ENCODE measurements at regions not wholly inside any gene's neighbourhood (a gene's known extent, or its start where the extent isn't known, plus 50 kb on each side); places are given as distances from the start of the nearest gene placed in this dataset.

DNA sequence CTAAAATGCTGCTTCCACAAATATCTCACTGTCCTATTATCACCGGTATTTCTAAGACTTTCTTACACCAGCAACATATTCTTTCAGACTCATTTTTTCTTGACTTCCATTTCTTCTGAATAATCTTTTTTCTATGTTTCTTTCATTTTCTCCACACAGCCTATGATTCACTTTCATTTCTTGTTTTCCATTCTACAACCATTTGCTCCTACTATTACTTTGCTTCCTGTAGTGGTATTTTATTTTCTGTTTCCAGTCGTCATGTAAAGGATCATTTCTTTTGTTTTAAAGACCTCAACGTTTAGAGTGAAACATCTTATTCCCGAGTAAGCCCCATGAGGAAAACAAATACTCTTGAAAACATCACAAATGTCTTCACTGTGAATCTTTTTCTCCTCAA, 182.2 kb upstream of the MDGA2 start:
- H3K4me3 ChIP-seq (replicated peaks in 1 of 2; ENCODE audit: low read depth in 1 of 2, low read length in 2 of 2): no peak overlapping the region
- POLR2A ChIA-PET: no interaction called here
- CTCF ChIA-PET: no interaction called here
- H3K79me2 ChIP-seq (ENCODE audit: insufficient read depth, low read length): no peaks in the 10 kb centered on the region
- H4K20me1 ChIP-seq (ENCODE audit: insufficient read depth): no peaks in the 10 kb centered on the region
- RAD21 ChIA-PET (ENCODE audit: low non-redundant PET in 1 of 2, low total read pairs in 2 of 2, uncharacterized antibody in 2 of 2, unreplicated experiment in 2 of 2): no interaction called here
- H3K9me2 ChIP-seq (ENCODE audit: insufficient read depth): no peaks in the 10 kb centered on the region
- BruUV-seq (replicated peaks): no TSS peak
- TF ChIP-seq RAD21 (IDR thresholded peaks at IDR 0.05; ENCODE audit: low read depth) (no peak), EGR1 (IDR thresholded peaks at IDR 0.05; ENCODE audit: low read depth) (no peak), YY1 (IDR thresholded peaks at IDR 0.05; ENCODE audit: extremely low read depth, insufficient replicate concordance, low read depth, low read length) (no peak), SIN3A (IDR thresholded peaks at IDR 0.05; ENCODE audit: low read depth) (no peak), SP1 (IDR thresholded peaks at IDR 0.05; ENCODE audit: low read depth) (no peak)
- TF ChIP-seq, protein P1, sequence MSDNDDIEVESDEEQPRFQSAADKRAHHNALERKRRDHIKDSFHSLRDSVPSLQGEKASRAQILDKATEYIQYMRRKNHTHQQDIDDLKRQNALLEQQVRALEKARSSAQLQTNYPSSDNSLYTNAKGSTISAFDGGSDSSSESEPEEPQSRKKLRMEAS (IDR thresholded peaks at IDR 0.05): no peak
- TF ChIP-seq, protein P2, sequence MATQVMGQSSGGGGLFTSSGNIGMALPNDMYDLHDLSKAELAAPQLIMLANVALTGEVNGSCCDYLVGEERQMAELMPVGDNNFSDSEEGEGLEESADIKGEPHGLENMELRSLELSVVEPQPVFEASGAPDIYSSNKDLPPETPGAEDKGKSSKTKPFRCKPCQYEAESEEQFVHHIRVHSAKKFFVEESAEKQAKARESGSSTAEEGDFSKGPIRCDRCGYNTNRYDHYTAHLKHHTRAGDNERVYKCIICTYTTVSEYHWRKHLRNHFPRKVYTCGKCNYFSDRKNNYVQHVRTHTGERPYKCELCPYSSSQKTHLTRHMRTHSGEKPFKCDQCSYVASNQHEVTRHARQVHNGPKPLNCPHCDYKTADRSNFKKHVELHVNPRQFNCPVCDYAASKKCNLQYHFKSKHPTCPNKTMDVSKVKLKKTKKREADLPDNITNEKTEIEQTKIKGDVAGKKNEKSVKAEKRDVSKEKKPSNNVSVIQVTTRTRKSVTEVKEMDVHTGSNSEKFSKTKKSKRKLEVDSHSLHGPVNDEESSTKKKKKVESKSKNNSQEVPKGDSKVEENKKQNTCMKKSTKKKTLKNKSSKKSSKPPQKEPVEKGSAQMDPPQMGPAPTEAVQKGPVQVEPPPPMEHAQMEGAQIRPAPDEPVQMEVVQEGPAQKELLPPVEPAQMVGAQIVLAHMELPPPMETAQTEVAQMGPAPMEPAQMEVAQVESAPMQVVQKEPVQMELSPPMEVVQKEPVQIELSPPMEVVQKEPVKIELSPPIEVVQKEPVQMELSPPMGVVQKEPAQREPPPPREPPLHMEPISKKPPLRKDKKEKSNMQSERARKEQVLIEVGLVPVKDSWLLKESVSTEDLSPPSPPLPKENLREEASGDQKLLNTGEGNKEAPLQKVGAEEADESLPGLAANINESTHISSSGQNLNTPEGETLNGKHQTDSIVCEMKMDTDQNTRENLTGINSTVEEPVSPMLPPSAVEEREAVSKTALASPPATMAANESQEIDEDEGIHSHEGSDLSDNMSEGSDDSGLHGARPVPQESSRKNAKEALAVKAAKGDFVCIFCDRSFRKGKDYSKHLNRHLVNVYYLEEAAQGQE (IDR thresholded peaks at IDR 0.05; ENCODE audit: low read depth): no peak
- intact Hi-C loops (cut with micrococcal nuclease): no loop called here
- no peaks in the 10 kb centered on the region for H3K4me1 ChIP-seq (ENCODE audit: control insufficient read depth in 1 of 2, insufficient read depth in 2 of 2, low read length in 2 of 2)
- H3K27ac ChIP-seq (ENCODE audit: low read depth, low read length): no peak overlapping the region
- H2AFZ ChIP-seq (ENCODE audit: low read depth, low read length, poor library complexity, severe bottlenecking): no peak overlapping the region
- DNase-seq (ENCODE audit: low read depth, low spot score) (no peak), ATAC-seq (no peak)
- no peaks in the 10 kb centered on the region for H3K36me3 ChIP-seq (ENCODE audit: control insufficient read depth in 1 of 2, insufficient read depth in 2 of 2, low read length in 2 of 2)
- H3K27me3 ChIP-seq (ENCODE audit: insufficient read depth, low read length): no peaks in the 10 kb centered on the region
- H3K9ac ChIP-seq (ENCODE audit: low read length): no peak overlapping the region
- no peaks in the 10 kb centered on the region for H3K9me3 ChIP-seq (ENCODE audit: control insufficient read depth in 1 of 2, insufficient read depth in 1 of 2, low read depth in 1 of 2, low read length in 2 of 2)
- no peak overlapping the region for H3K4me2 ChIP-seq (ENCODE audit: low read length)

DNA sequence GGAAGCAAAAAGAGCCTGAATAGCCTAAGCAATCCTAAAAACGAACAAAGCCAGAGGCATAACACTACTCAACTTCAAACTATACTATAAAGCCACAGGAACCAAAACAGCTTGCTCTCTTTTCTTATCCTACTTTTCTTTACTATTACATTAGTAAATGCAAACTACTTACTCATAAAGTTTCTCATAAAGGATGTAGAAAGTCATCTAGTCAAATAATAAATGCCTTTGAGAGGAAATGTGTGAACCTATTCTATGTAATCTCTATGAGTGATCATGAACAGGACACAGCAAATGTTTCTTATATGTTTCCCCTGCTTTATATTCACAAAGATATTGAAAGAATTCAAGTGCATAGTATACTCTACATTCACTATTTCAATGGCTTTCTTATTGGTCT, 176.9 kb upstream of the MDGA2 start:
- ChIA-PET POLR2A (no interaction called here), RAD21 (ENCODE audit: low non-redundant PET in 1 of 2, low total read pairs in 2 of 2, uncharacterized antibody in 2 of 2, unreplicated experiment in 2 of 2) (no interaction called here), CTCF (no interaction called here)
- Histone ChIP-seq H3K9ac (ENCODE audit: low read length) (no peak overlapping the region), H3K27ac (ENCODE audit: low read depth, low read length) (no peak overlapping the region), H3K36me3 (ENCODE audit: control insufficient read depth in 1 of 2, insufficient read depth in 2 of 2, low read length in 2 of 2) (no peaks in the 10 kb centered on the region), H3K9me3 (ENCODE audit: control insufficient read depth in 1 of 2, insufficient read depth in 1 of 2, low read depth in 1 of 2, low read length in 2 of 2) (no peaks in the 10 kb centered on the region), H2AFZ (ENCODE audit: low read depth, low read length, poor library complexity, severe bottlenecking) (no peak overlapping the region), H3K4me2 (ENCODE audit: low read length) (no peak overlapping the region), H3K4me1 (ENCODE audit: control insufficient read depth in 1 of 2, insufficient read depth in 2 of 2, low read length in 2 of 2) (no peaks in the 10 kb centered on the region), H3K79me2 (ENCODE audit: insufficient read depth, low read length) (no peaks in the 10 kb centered on the region), H3K4me3 (replicated peaks in 1 of 2; ENCODE audit: low read depth in 1 of 2, low read length in 2 of 2) (no peak overlapping the region), H3K9me2 (ENCODE audit: insufficient read depth) (no peaks in the 10 kb centered on the region), H4K20me1 (ENCODE audit: insufficient read depth) (no peaks in the 10 kb centered on the region), H3K27me3 (ENCODE audit: insufficient read depth, low read length) (no peaks in the 10 kb centered on the region)
- intact Hi-C loops (cut with micrococcal nuclease): no loop called here
- ATAC-seq (no peak), DNase-seq (ENCODE audit: low read depth, low spot score) (no peak)
- TF ChIP-seq ELF1 (IDR thresholded peaks at IDR 0.05; ENCODE audit: borderline replicate concordance, low read depth): no peak
- no peak for TF ChIP-seq JUND (IDR thresholded peaks at IDR 0.05)
- no TSS peak for BruUV-seq (replicated peaks)
